KMS-11 (cell line): ENCODE measurements at regions not wholly inside any gene's neighbourhood (a gene's known extent, or its start where the extent isn't known, plus 50 kb on each side); places are given as distances from the start of the nearest gene placed in this dataset.

Source experiments
- H2AFZ ChIP-seq: fragments of 200-600 bp; sonication (generic); 2 replicates; pipeline ENCODE4 v1.6.1; 2016; ENCODE audit warnings: antibody characterized with exemption, mixed run types, low read depth
- H3K27ac ChIP-seq: fragments of 200-600 bp; sonication (generic); 2 replicates; pipeline ENCODE4 v1.6.1; 2016; ENCODE audit warnings: mild to moderate bottlenecking, mixed run types
- H3K27me3 ChIP-seq: fragments of 200-600 bp; sonication (generic); 2 replicates; pipeline ENCODE4 v1.6.1; 2017; ENCODE audit warnings: mild to moderate bottlenecking, low read depth, mixed run types, moderate library complexity; ENCODE audit not compliant: insufficient read depth
- H3K36me3 ChIP-seq: fragments of 200-600 bp; sonication (generic); 2 replicates; pipeline ENCODE4 v1.6.1; 2017; ENCODE audit warnings: mild to moderate bottlenecking, mixed run types; ENCODE audit not compliant: insufficient read depth
- H3K4me1 ChIP-seq: fragments of 200-600 bp; sonication (generic); 2 replicates; pipeline ENCODE4 v1.6.1; 2016; ENCODE audit warnings: mild to moderate bottlenecking, low read depth, mixed run types; ENCODE audit not compliant: poor library complexity, severe bottlenecking
- H3K4me2 ChIP-seq: fragments of 200-600 bp; sonication (generic); 2 replicates; pipeline ENCODE4 v1.7.0; 2016; ENCODE audit warnings: mild to moderate bottlenecking, mixed run types
- H3K4me3 ChIP-seq: fragments of 200-600 bp; sonication (generic); IDR thresholded peaks from 2 replicates; pipeline ENCODE4 v1.6.1; 2017; ENCODE audit warnings: low read depth, low read length, mixed read lengths; ENCODE audit not compliant: insufficient read depth
- H3K79me2 ChIP-seq: fragments of 200-600 bp; sonication (generic); 2 replicates; pipeline ENCODE4 v1.6.1; 2016; ENCODE audit warnings: low read depth, mixed run types; ENCODE audit not compliant: insufficient read depth
- H3K9ac ChIP-seq: fragments of 200-600 bp; sonication (generic); 2 replicates; pipeline ENCODE4 v1.6.1; 2016; ENCODE audit warnings: mild to moderate bottlenecking, mixed run types
- H4K20me1 ChIP-seq: fragments of 200-600 bp; sonication (generic); 2 replicates; pipeline ENCODE4 v1.6.1; 2016; ENCODE audit warnings: mild to moderate bottlenecking, mixed run types; ENCODE audit not compliant: insufficient read depth
- TF ChIP-seq, protein P1 (sequence below): fragments of 200-600 bp; sonication (generic); conservative IDR thresholded peaks from 2 replicates; pipeline ENCODE4 v1.6.1; 2017; ENCODE audit warnings: low read depth, mild to moderate bottlenecking, antibody characterized with exemption, low read length, moderate library complexity, mixed read lengths

DNA sequence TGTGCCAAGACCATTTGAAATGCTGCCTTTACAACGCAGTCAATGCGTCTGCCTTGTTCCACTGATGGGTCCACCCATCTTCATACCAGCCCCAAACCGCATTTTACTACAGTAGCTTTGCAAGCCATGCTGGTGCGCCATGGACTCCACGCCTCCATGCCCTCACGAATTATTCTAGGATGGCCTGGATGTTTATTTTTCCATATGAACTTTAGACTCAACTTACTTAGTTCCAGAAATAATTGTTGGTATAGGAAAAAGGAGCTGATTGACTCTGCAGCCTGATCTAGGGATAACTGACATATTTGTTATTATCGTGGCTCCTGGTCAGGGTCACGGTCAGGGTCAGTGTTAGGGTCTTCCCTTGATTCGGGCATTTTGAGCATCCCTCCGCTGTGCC lies 70.0 kb upstream of the ZNF469 start:
- Histone ChIP-seq H3K27ac (no peak overlapping the region), H2AFZ (no peak overlapping the region), H3K9ac (no peak overlapping the region), H3K27me3 (peaks cover 48% of the 10 kb centered on the region), H3K4me3 (no peak overlapping the region), H3K4me1 (no peaks in the 10 kb centered on the region), H3K4me2 (no peak overlapping the region), H3K79me2 (no peaks in the 10 kb centered on the region), H3K36me3 (no peaks in the 10 kb centered on the region), H4K20me1 (no peaks in the 10 kb centered on the region)
- TF ChIP-seq, protein P1, sequence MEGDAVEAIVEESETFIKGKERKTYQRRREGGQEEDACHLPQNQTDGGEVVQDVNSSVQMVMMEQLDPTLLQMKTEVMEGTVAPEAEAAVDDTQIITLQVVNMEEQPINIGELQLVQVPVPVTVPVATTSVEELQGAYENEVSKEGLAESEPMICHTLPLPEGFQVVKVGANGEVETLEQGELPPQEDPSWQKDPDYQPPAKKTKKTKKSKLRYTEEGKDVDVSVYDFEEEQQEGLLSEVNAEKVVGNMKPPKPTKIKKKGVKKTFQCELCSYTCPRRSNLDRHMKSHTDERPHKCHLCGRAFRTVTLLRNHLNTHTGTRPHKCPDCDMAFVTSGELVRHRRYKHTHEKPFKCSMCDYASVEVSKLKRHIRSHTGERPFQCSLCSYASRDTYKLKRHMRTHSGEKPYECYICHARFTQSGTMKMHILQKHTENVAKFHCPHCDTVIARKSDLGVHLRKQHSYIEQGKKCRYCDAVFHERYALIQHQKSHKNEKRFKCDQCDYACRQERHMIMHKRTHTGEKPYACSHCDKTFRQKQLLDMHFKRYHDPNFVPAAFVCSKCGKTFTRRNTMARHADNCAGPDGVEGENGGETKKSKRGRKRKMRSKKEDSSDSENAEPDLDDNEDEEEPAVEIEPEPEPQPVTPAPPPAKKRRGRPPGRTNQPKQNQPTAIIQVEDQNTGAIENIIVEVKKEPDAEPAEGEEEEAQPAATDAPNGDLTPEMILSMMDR, result no peak

- H3K79me2 ChIP-seq, result no peaks in the 10 kb centered on the region
- no peak overlapping the region for H2AFZ ChIP-seq
- H3K4me3 ChIP-seq, result no peak overlapping the region
These were observed 67.7 kb upstream of the ZNF469 start for GRCh38 chr16:88314991-88315542.

DNA sequence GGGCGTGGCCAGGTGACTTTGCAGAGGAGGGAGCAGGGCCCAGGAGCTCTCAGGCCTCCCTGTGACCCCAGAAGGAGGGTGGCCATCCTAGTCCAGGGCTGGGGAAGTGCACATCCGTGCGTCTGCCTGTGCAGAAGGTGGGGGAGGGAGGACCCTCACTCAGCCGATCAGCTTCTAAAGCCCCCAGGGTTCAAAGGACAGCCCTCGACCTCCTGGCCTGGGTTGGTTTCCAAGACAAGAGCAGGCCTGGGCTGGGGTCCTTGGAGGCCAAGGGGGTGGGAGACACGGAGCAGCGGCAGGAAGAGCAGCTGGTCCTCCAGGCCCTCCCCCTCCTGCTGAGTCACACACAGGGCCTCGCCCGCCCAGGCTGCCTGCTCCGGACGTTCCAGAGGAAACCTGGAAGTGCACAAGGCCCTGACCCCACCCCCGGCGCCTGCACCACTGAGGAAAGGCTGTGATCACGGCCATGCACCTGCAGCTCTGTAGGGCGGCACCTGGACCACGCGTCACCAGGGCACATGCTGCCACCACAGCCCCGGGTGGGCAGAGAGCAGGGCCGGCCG lies 67.1 kb upstream of the ZNF469 start:
- H3K4me2 ChIP-seq, result no peak overlapping the region
- H4K20me1 ChIP-seq, result no peaks in the 10 kb centered on the region
- H3K4me3 ChIP-seq, result no peak overlapping the region
- TF ChIP-seq, protein P1, result no peak
- H3K4me1 ChIP-seq, result no peaks in the 10 kb centered on the region
- H2AFZ ChIP-seq, result no peak overlapping the region
- peaks cover 52% of the 10 kb centered on the region for H3K27me3 ChIP-seq
- no peak overlapping the region for H3K9ac ChIP-seq
- no peaks in the 10 kb centered on the region for H3K36me3 ChIP-seq
- no peaks in the 10 kb centered on the region for H3K79me2 ChIP-seq
- H3K27ac ChIP-seq, result no peak overlapping the region

More at GRCh38 chr16:88314991-88315542, 67.7 kb upstream of the ZNF469 start:
- Histone ChIP-seq H3K4me1 (no peaks in the 10 kb centered on the region), H3K27me3 (peaks cover 48% of the 10 kb centered on the region), H3K36me3 (no peaks in the 10 kb centered on the region), H3K9ac (no peak overlapping the region), H3K4me2 (no peak overlapping the region), H4K20me1 (no peaks in the 10 kb centered on the region), H3K27ac (no peak overlapping the region)
- TF ChIP-seq, protein P1, result no peak

DNA sequence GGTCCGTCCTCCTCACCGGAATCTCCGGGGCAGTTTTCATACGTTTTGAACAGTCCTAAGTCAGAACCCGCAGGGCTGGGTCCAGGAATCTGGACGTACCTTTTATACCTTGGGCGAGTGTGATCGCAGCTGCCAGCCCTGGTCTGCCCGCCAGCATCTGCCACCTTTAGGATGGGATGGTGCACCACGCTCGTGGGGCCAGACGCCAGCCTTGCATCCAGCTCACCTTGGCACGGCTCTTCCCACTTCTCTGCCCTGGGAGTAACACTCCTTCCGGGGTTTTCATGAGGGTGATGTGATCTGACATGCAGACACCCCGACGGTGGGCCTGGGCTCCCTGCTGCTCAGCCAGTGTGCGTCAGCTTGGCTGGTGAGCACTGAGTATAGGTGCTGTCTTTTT lies 66.6 kb upstream of the ZNF469 start:
- Histone ChIP-seq H3K27ac (no peak overlapping the region), H3K4me3 (no peak overlapping the region), H3K4me2 (no peak overlapping the region), H3K4me1 (no peaks in the 10 kb centered on the region), H3K79me2 (no peaks in the 10 kb centered on the region), H3K27me3 (peaks cover 48% of the 10 kb centered on the region), H3K36me3 (no peaks in the 10 kb centered on the region), H4K20me1 (no peaks in the 10 kb centered on the region), H3K9ac (no peak overlapping the region), H2AFZ (no peak overlapping the region)
- TF ChIP-seq, protein P1, result no peak
